Loucy (cell line): ENCODE measurements at regions not wholly inside any gene's neighbourhood (a gene's known extent, or its start where the extent isn't known, plus 50 kb on each side); places are given as distances from the start of the nearest gene placed in this dataset.

Experiments
- H2AFZ ChIP-seq: fragments of 200-600 bp; sonication (generic); 2 replicates; pipeline ENCODE4 v1.6.0; 2016; ENCODE audit warnings: antibody characterized with exemption, mild to moderate bottlenecking, low read length, moderate library complexity
- H3F3A ChIP-seq: fragments of 200-600 bp; 2 replicates; pipeline ENCODE4 v1.6.0; 2016; ENCODE audit warnings: antibody characterized with exemption, low read depth, mild to moderate bottlenecking
- H3K27me3 ChIP-seq: fragments of 200-600 bp; sonication (generic); 2 replicates; pipeline ENCODE4 v1.6.1; 2014; ENCODE audit warnings: low read length, mild to moderate bottlenecking; ENCODE audit not compliant: insufficient read depth, poor library complexity, severe bottlenecking
- H3K36me3 ChIP-seq: fragments of 200-600 bp; sonication (generic); 2 replicates; pipeline ENCODE4 v1.6.1; 2016; ENCODE audit warnings: low read length; ENCODE audit not compliant: insufficient read depth
- H3K4me1 ChIP-seq: fragments of 200-600 bp; sonication (generic); 2 replicates; pipeline ENCODE4 v1.5.1; 2014; ENCODE audit warnings: low read length, mild to moderate bottlenecking; ENCODE audit not compliant: insufficient read depth, poor library complexity, severe bottlenecking
- H3K4me2 ChIP-seq: fragments of 200-600 bp; sonication (generic); 2 replicates; pipeline ENCODE4 v1.6.0; 2014; ENCODE audit warnings: antibody characterized with exemption, low read length, low read depth, mild to moderate bottlenecking; ENCODE audit not compliant: poor library complexity, severe bottlenecking
- H3K4me3 ChIP-seq: fragments of 200-600 bp; sonication (generic); 2 replicates; pipeline ENCODE4 v1.5.1; 2014; ENCODE audit warnings: low read length, mild to moderate bottlenecking, mixed read lengths; ENCODE audit not compliant: poor library complexity, severe bottlenecking
- H3K79me2 ChIP-seq: fragments of 200-600 bp; sonication (generic); 2 replicates; pipeline ENCODE4 v1.6.1; 2014; ENCODE audit warnings: low read length; ENCODE audit not compliant: insufficient read depth
- H3K9ac ChIP-seq: fragments of 200-600 bp; sonication (generic); 2 replicates; pipeline ENCODE4 v1.6.0; 2014; ENCODE audit warnings: mild to moderate bottlenecking, low read depth, low read length, moderate library complexity; ENCODE audit not compliant: poor library complexity, severe bottlenecking
- H3K9me2 ChIP-seq: fragments of 200-600 bp; sonication (generic); replicated peaks from 2 replicates; pipeline ENCODE4 v1.6.1; 2016; ENCODE audit warnings: low read depth, low read length, mixed read lengths
- H3K9me3 ChIP-seq: fragments of 200-600 bp; sonication (generic); 2 replicates; pipeline ENCODE4 v1.6.1; 2014; ENCODE audit warnings: mild to moderate bottlenecking, antibody characterized with exemption, low read length, low read depth; ENCODE audit not compliant: insufficient read depth
- H4K20me1 ChIP-seq: fragments of 200-600 bp; sonication (generic); 2 replicates; pipeline ENCODE4 v1.6.0; 2014; ENCODE audit warnings: antibody characterized with exemption, low read length, mild to moderate bottlenecking; ENCODE audit not compliant: insufficient read depth, poor library complexity, severe bottlenecking
- EZH2phosphoT487 ChIP-seq: fragments of 200-600 bp; IDR thresholded peaks from 2 replicates; pipeline ENCODE4 v1.6.1; 2018; ENCODE audit warnings: antibody characterized with exemption, mild to moderate bottlenecking, moderate library complexity, borderline replicate concordance
- TF ChIP-seq, protein P1 (sequence below): fragments of 200-600 bp; sonication (generic); conservative IDR thresholded peaks from 2 replicates; pipeline ENCODE4 v1.5.1; 2014; ENCODE audit warnings: mild to moderate bottlenecking, antibody characterized with exemption, low read length

DNA sequence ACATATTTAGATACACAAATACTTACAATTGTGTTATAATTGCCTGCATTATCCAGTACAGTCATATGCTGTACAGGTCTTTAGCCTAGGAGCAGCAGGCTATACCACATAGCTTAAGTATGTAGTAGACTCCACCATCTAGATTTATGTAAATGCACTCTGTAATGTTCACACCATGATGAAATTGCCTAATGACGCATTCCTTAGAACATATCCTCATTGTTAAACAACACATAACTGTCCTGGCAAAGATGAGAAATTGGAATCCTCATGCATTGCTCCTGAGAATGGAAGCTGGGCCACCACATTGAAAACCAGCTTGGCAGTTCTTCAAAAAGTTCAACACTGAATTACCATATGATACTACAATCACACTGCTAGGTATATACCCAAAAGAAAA lies 1002.8 kb upstream of the CELF2 start:
- Histone ChIP-seq H3K4me3 (no peak overlapping the region), H3K4me1 (no peaks in the 10 kb centered on the region), H3K79me2 (no peaks in the 10 kb centered on the region), H3K27me3 (no peaks in the 10 kb centered on the region), H3K9ac (no peak overlapping the region), H3K9me2 (no peaks in the 10 kb centered on the region), H3K36me3 (no peaks in the 10 kb centered on the region), H2AFZ (no peak overlapping the region), H3K9me3 (no peaks in the 10 kb centered on the region), H3F3A (no peaks in the 10 kb centered on the region), H3K4me2 (no peak overlapping the region), H4K20me1 (no peaks in the 10 kb centered on the region)
- no peak for TF ChIP-seq EZH2phosphoT487
- TF ChIP-seq, protein P1, sequence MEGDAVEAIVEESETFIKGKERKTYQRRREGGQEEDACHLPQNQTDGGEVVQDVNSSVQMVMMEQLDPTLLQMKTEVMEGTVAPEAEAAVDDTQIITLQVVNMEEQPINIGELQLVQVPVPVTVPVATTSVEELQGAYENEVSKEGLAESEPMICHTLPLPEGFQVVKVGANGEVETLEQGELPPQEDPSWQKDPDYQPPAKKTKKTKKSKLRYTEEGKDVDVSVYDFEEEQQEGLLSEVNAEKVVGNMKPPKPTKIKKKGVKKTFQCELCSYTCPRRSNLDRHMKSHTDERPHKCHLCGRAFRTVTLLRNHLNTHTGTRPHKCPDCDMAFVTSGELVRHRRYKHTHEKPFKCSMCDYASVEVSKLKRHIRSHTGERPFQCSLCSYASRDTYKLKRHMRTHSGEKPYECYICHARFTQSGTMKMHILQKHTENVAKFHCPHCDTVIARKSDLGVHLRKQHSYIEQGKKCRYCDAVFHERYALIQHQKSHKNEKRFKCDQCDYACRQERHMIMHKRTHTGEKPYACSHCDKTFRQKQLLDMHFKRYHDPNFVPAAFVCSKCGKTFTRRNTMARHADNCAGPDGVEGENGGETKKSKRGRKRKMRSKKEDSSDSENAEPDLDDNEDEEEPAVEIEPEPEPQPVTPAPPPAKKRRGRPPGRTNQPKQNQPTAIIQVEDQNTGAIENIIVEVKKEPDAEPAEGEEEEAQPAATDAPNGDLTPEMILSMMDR, result no peak

DNA sequence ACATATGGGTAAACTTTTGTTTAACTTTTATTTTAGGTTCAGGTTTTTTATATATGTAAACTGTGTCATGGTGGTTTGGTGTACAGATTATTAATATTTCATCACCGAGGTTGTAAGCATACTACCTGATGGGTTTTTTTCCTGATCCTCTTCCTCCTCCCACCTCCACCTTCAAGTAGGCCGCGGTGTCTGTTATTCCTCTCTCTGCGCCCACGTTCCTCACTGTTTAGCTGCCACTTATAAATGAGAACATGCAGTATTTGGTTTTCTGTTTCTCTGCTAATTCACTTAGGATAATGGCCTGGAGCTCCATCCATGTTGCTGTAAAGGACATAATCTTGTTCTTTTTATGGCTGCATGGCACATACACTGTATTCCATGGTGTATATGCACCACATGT lies 1000.0 kb upstream of the CELF2 start:
- Histone ChIP-seq H3F3A (no peaks in the 10 kb centered on the region), H3K79me2 (no peaks in the 10 kb centered on the region), H2AFZ (no peak overlapping the region), H3K9me2 (no peaks in the 10 kb centered on the region), H3K4me2 (no peak overlapping the region), H4K20me1 (no peaks in the 10 kb centered on the region), H3K36me3 (no peaks in the 10 kb centered on the region), H3K4me3 (no peak overlapping the region), H3K9ac (no peak overlapping the region), H3K9me3 (no peaks in the 10 kb centered on the region), H3K4me1 (no peaks in the 10 kb centered on the region), H3K27me3 (no peaks in the 10 kb centered on the region)
- TF ChIP-seq, protein P1, result no peak
- no peak for TF ChIP-seq EZH2phosphoT487

DNA sequence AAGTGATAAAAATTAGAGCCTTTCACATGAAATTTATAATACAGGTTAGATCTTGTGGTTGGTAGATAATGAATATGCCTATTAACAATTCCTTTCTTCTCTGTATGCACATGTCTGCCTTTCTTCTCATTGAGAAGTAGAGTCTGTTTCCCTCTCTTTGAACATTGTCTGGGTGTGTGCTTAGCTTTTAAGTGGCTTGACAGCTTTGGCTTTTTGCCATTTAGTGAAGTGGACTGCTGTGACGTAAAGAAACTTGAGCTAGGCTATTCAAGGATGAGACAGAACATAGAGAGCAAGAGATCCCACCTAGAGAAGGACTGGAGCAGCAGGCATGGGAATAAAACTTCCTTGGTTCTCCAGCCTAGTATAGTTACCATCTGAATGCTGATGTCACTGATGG lies 996.7 kb upstream of the CELF2 start:
- Histone ChIP-seq H3K4me3 (no peak overlapping the region), H3K9me3 (no peaks in the 10 kb centered on the region), H3K4me2 (no peak overlapping the region), H3K4me1 (no peaks in the 10 kb centered on the region), H3K27me3 (no peaks in the 10 kb centered on the region), H3K79me2 (no peaks in the 10 kb centered on the region), H2AFZ (no peak overlapping the region), H3F3A (no peaks in the 10 kb centered on the region), H3K9me2 (no peaks in the 10 kb centered on the region), H3K36me3 (no peaks in the 10 kb centered on the region), H3K9ac (no peak overlapping the region), H4K20me1 (no peaks in the 10 kb centered on the region)
- TF ChIP-seq EZH2phosphoT487, result no peak

DNA sequence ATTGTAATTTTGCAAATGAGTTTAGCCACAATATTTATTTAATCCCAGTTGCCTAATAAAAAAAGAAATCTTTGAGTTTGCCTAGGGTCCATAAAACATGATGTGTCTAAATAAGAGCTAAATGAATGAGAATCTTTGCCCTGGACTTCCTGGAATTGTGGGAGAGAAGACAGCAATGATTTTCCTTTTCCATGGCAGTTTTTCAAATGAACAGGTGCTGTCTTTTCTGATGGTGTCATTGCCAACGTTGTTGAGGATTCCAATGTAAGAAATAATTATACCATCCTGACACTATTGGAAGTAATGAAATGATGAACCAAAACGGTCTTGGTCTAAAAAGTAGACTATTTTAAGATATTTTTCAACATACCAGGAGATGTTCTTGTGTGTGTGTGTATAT lies 984.7 kb upstream of the CELF2 start:
- Histone ChIP-seq H3K9ac (no peak overlapping the region), H3K4me2 (no peak overlapping the region), H3K4me1 (no peaks in the 10 kb centered on the region), H3K27me3 (no peaks in the 10 kb centered on the region), H4K20me1 (no peaks in the 10 kb centered on the region), H2AFZ (no peak overlapping the region), H3F3A (no peaks in the 10 kb centered on the region), H3K36me3 (no peaks in the 10 kb centered on the region), H3K79me2 (no peaks in the 10 kb centered on the region), H3K9me2 (no peaks in the 10 kb centered on the region), H3K9me3 (no peaks in the 10 kb centered on the region), H3K4me3 (no peak overlapping the region)
- no peak for TF ChIP-seq EZH2phosphoT487
- TF ChIP-seq, protein P1, result no peak
